ENCODE measurements at regions not wholly inside any gene's neighbourhood (a gene's known extent, or its start where the extent isn't known, plus 50 kb on each side); places are given as distances from the start of the nearest gene placed in this dataset.
"Not testable (repeated sequence)": the region's sequence is repeated elsewhere in the genome, so short reads cannot be mapped to it uniquely, and the experiment has no call there.

- DNase-seq: no peak
Measured at GRCh38 chr2:59176737-59177136, 935.6 kb upstream of the FANCL start.

GRCh38 chr2:59174536-59175243 lies 933.6 kb upstream of the FANCL start:
- no peak for DNase-seq

GRCh38 chr2:59173325-59173724 lies 932.2 kb upstream of the FANCL start:
- no peak for DNase-seq

- DNase-seq: no peak
Measured at GRCh38 chr2:59171019-59171418, 929.9 kb upstream of the FANCL start.

- DNase-seq: no peak
Measured at GRCh38 chr2:59168766-59169165, 927.6 kb upstream of the FANCL start.

- no peak for DNase-seq
Measured at GRCh38 chr2:59167514-59167913, 926.4 kb upstream of the FANCL start.

- DNase-seq: not testable (repeated sequence)
Measured at GRCh38 chr2:59157908-59158307, 916.8 kb upstream of the FANCL start.

- no peak for DNase-seq
Measured at GRCh38 chr2:59151805-59152204, 910.7 kb upstream of the FANCL start.

GRCh38 chr2:59150217-59150849 lies 909.2 kb upstream of the FANCL start:
- DNase-seq: no peak

GRCh38 chr2:59149271-59149670 lies 908.1 kb upstream of the FANCL start:
- DNase-seq: no peak

- no peak for DNase-seq
Measured at GRCh38 chr2:59112258-59112657, 871.1 kb upstream of the FANCL start.

GRCh38 chr2:59096973-59097372 lies 855.8 kb upstream of the FANCL start:
- no peak for DNase-seq

- DNase-seq: no peak
Measured at GRCh38 chr2:59093571-59093970, 852.4 kb upstream of the FANCL start.

- DNase-seq: no peak
Measured at GRCh38 chr2:59084326-59084725, 843.2 kb upstream of the FANCL start.

GRCh38 chr2:59083075-59083828 lies 842.1 kb upstream of the FANCL start:
- DNase-seq: no peak

- DNase-seq: no peak
Measured at GRCh38 chr2:59082657-59083056, 841.5 kb upstream of the FANCL start.

GRCh38 chr2:59080451-59081181 lies 839.5 kb upstream of the FANCL start:
- DNase-seq: no peak

- no peak for DNase-seq
Measured at GRCh38 chr2:59077981-59078531, 836.9 kb upstream of the FANCL start.

- no peak for DNase-seq
Measured at GRCh38 chr2:59077026-59077725, 836.1 kb upstream of the FANCL start.

GRCh38 chr2:59076079-59076619 lies 835.0 kb upstream of the FANCL start:
- no peak for DNase-seq

GRCh38 chr2:59074071-59074470 lies 832.9 kb upstream of the FANCL start:
- no peak for DNase-seq
